HG03457 (cell line): ENCODE measurements at regions not wholly inside any gene's neighbourhood (a gene's known extent, or its start where the extent isn't known, plus 50 kb on each side); places are given as distances from the start of the nearest gene placed in this dataset.
"Not testable (repeated sequence)": the region's sequence is repeated elsewhere in the genome, so short reads cannot be mapped to it uniquely, and the experiment has no call there.

Experiments used
- ATAC-seq: cut with Tn5 transposase; IDR thresholded peaks from one replicate; pipeline ENCODE4 v1.9.1; 2021; ENCODE audit warnings: moderate number of reproducible peaks; ENCODE audit not compliant: unreplicated experiment

GRCh38 chr10:62694537-62695126, 109.9 kb upstream of the ADO start:
- no peak for ATAC-seq

GRCh38 chr10:62696798-62697197, 107.7 kb upstream of the ADO start:
- no peak for ATAC-seq

GRCh38 chr10:62699148-62699547, 105.4 kb upstream of the ADO start:
- no peak for ATAC-seq

GRCh38 chr10:62704121-62704520, 100.4 kb upstream of the ADO start:
- ATAC-seq = not testable (repeated sequence)

- no peak for ATAC-seq
Measured at GRCh38 chr10:62705789-62706188, 98.7 kb upstream of the ADO start.

GRCh38 chr10:62707810-62708209, 96.7 kb upstream of the ADO start:
- ATAC-seq = no peak

- no peak for ATAC-seq
Measured at GRCh38 chr10:62708569-62708968, 96.0 kb upstream of the ADO start.

- ATAC-seq = no peak
Measured at GRCh38 chr10:62709200-62709599, 95.3 kb upstream of the ADO start.

- no peak for ATAC-seq
Measured at GRCh38 chr10:62710182-62710581, 94.3 kb upstream of the ADO start.

- ATAC-seq = no peak
Measured at GRCh38 chr10:62715383-62715782, 89.1 kb upstream of the ADO start.

- no peak for ATAC-seq
Measured at GRCh38 chr10:62718585-62718984, 85.9 kb upstream of the ADO start.

GRCh38 chr10:62719061-62719460, 85.5 kb upstream of the ADO start:
- no peak for ATAC-seq

GRCh38 chr10:62721687-62722086, 82.8 kb upstream of the ADO start:
- ATAC-seq = no peak

GRCh38 chr10:62723375-62723774, 81.1 kb upstream of the ADO start:
- no peak for ATAC-seq

GRCh38 chr10:62724465-62724864, 80.1 kb upstream of the ADO start:
- ATAC-seq = no peak

GRCh38 chr10:62726142-62726541, 78.4 kb upstream of the ADO start:
- ATAC-seq = peak; percentile 83

GRCh38 chr10:62726638-62727037, 77.9 kb upstream of the ADO start:
- no peak for ATAC-seq

- ATAC-seq = no peak
Measured at GRCh38 chr10:62727934-62728333, 76.6 kb upstream of the ADO start.

GRCh38 chr10:62728479-62728878, 76.0 kb upstream of the ADO start:
- ATAC-seq = no peak

GRCh38 chr10:62732841-62733653, 71.5 kb upstream of the ADO start:
- peak; percentile 62 for ATAC-seq

GRCh38 chr10:62733654-62734293, 70.7 kb upstream of the ADO start:
- no peak for ATAC-seq

GRCh38 chr10:62734781-62735463, 69.6 kb upstream of the ADO start:
- ATAC-seq = no peak
